A549 (cell line): ENCODE measurements at regions not wholly inside any gene's neighbourhood (a gene's known extent, or its start where the extent isn't known, plus 50 kb on each side); places are given as distances from the start of the nearest gene placed in this dataset.

ENCODE experiments used
- ATAC-seq, 2 experiments: fragments of 200-7000 bp in 1 of 2; fragments of >200 bp in 1 of 2; cut with Nextera tagmentation in 1 of 2; cut with Tn5 transposase in 1 of 2; 3 replicates each; pipeline versions ENCODE4 v1.8.0 to v1.9.1; 2018 to 2020; ENCODE audit warnings: mild to moderate bottlenecking in 1 of 2, moderate library complexity in 1 of 2
- CTCF ChIA-PET: fragments of 300-600 bp; sonication (Branson Sonifier 250); formaldehyde crosslinking; extraction: SDS; loops from one replicate; lab custom pipeline; 2021; ENCODE audit warnings: antibody characterized with exemption, inconsistent platforms; lab: Yijun Ruan, JAX
- POLR2A ChIA-PET: fragments of 350-600 bp; formaldehyde crosslinking; extraction: SDS; loops from one replicate; lab custom pipeline; 2021; ENCODE audit warnings: antibody characterized with exemption, inconsistent platforms; lab: Yijun Ruan, JAX
- DNase-seq, 2 experiments: peaks; one replicate each; pipeline versions ENCODE4 v3.0.0 to v3.0.0-alpha.2; 2011 to 2016; ENCODE audit warnings: low read depth in 1 of 2, low spot score in 1 of 2
- FAIRE-seq: peaks from 2 replicates; lab custom pipeline; 2011; peaks lifted over from hg19 to GRCh38; lab: Jason Lieb, UNC
- H3K27ac ChIP-seq, 2 experiments: fragments of >200 bp; sonication (Bioruptor Twin); formaldehyde crosslinking; 3 replicates each; pipeline ENCODE4 v1.5.1; 2016 to 2017
- H3K4me1 ChIP-seq: fragments of >200 bp; sonication (Bioruptor Twin); formaldehyde crosslinking; 3 replicates; pipeline ENCODE4 v1.6.1; 2016
- H3K4me2 ChIP-seq: fragments of >200 bp; sonication (Bioruptor Twin); formaldehyde crosslinking; 3 replicates; pipeline ENCODE4 v1.6.1; 2016
- H3K4me3 ChIP-seq: fragments of >200 bp; sonication (Bioruptor Twin); formaldehyde crosslinking; 3 replicates; pipeline ENCODE4 v1.5.1; 2016
- H3K9me3 ChIP-seq: fragments of >200 bp; sonication (Bioruptor Twin); formaldehyde crosslinking; 3 replicates; pipeline ENCODE4 v1.6.1; 2016
- CEBPB ChIP-seq, 2 experiments: fragments of >200 bp in 1 of 2; sonication (Bioruptor Twin) in 1 of 2; formaldehyde crosslinking in 1 of 2; IDR thresholded peaks; 2 replicates each; pipeline ENCODE4 v1.6.1; 2012 to 2016
- CHD2 ChIP-seq: fragments of 150-350 bp; IDR thresholded peaks from 2 replicates; pipeline ENCODE4 v1.6.1; 2014; ENCODE audit warnings: low read length; ENCODE audit not compliant: partially characterized antibody
- CHD4 ChIP-seq: fragments of 200-600 bp; sonication (generic); IDR thresholded peaks from 2 replicates; pipeline ENCODE4 v1.6.1; 2016; ENCODE audit warnings: antibody characterized with exemption, mild to moderate bottlenecking, borderline replicate concordance
- FOSL2 ChIP-seq, 2 experiments: fragments of 450-650 bp in 1 of 2; fragments of >200 bp in 1 of 2; sonication (Bioruptor Twin) in 1 of 2; formaldehyde crosslinking; IDR thresholded peaks; 2 replicates each; pipeline versions ENCODE4 v1.5.0 to v1.6.1; 2016 to 2020; ENCODE audit warnings: mild to moderate bottlenecking in 1 of 2, moderate library complexity in 1 of 2
- FOXS1 ChIP-seq: fragments of 250-450 bp; sonication (Bioruptor Pico); IDR thresholded peaks from 2 replicates; pipeline ENCODE4 v1.5.0; 2020; ENCODE audit warnings: mild to moderate bottlenecking, moderate library complexity
- GATA3 ChIP-seq: IDR thresholded peaks from 2 replicates; pipeline ENCODE4 v1.6.1; 2012; ENCODE audit warnings: borderline replicate concordance
- HDAC2 ChIP-seq: fragments of 200-600 bp; sonication (generic); IDR thresholded peaks from 2 replicates; pipeline ENCODE4 v1.6.1; 2016
- HOXA7 ChIP-seq: fragments of 250-450 bp; sonication (Bioruptor Pico); IDR thresholded peaks from 2 replicates; pipeline ENCODE4 v1.5.0; 2020; ENCODE audit warnings: mild to moderate bottlenecking, moderate library complexity
- HOXB13 ChIP-seq: fragments of 250-450 bp; sonication (Bioruptor Pico); IDR thresholded peaks from 2 replicates; pipeline ENCODE4 v1.5.0; 2020; ENCODE audit warnings: low read depth, mild to moderate bottlenecking, moderate library complexity
- HOXB5 ChIP-seq: fragments of 250-450 bp; sonication (Bioruptor Pico); IDR thresholded peaks from 2 replicates; pipeline ENCODE4 v1.5.0; 2020; ENCODE audit warnings: mild to moderate bottlenecking, moderate library complexity
- KDM5A ChIP-seq: fragments of 200-600 bp; sonication (generic); IDR thresholded peaks from 2 replicates; pipeline ENCODE4 v1.6.1; 2016; ENCODE audit warnings: antibody characterized with exemption, mild to moderate bottlenecking
- MAFK ChIP-seq: fragments of 450-650 bp; IDR thresholded peaks from 2 replicates; pipeline ENCODE4 v1.6.1; 2014; ENCODE audit not compliant: partially characterized antibody
- MYC ChIP-seq: IDR thresholded peaks from 2 replicates; pipeline ENCODE4 v1.6.1; 2012; ENCODE audit warnings: mild to moderate bottlenecking, inconsistent platforms, low read length, improper control_type of control experiment, borderline replicate concordance
- NPAS2 ChIP-seq: fragments of 250-450 bp; sonication (Bioruptor Pico); IDR thresholded peaks from 2 replicates; pipeline ENCODE4 v1.8.0; 2022; ENCODE audit warnings: mild to moderate bottlenecking, moderate library complexity, borderline replicate concordance
- SREBF2 ChIP-seq: fragments of 450-650 bp; IDR thresholded peaks from 2 replicates; pipeline ENCODE4 v1.6.1; 2014; ENCODE audit warnings: mild to moderate bottlenecking, moderate library complexity
- ZC3H11A ChIP-seq: fragments of 450-650 bp; IDR thresholded peaks from 2 replicates; pipeline ENCODE4 v1.6.1; 2014; ENCODE audit warnings: antibody characterized with exemption, mild to moderate bottlenecking
- ZFP36 ChIP-seq: fragments of 450-650 bp; IDR thresholded peaks from 2 replicates; pipeline ENCODE4 v1.6.1; 2014; ENCODE audit warnings: borderline replicate concordance; ENCODE audit not compliant: partially characterized antibody
- WGBS: methylation state at CpG from one replicate; pipeline ENCODE4 v1.1.6; 2017; ENCODE audit errors: missing lambda C conversion rate; 5-methylcytosine and 5-hydroxymethylcytosine counted together
- TF ChIP-seq, protein P1 (sequence below): fragments of 200-600 bp; sonication (generic); IDR thresholded peaks from 2 replicates; pipeline ENCODE4 v1.6.1; 2016; ENCODE audit warnings: antibody characterized with exemption, mild to moderate bottlenecking, moderate library complexity
- TF ChIP-seq, protein P2 (sequence below): fragments of 250-450 bp; sonication (Bioruptor Pico); IDR thresholded peaks from 2 replicates; pipeline ENCODE4 v1.5.0; 2021; ENCODE audit warnings: mild to moderate bottlenecking, moderate library complexity, borderline replicate concordance
- TF ChIP-seq, protein P3 (sequence below): fragments of 450-650 bp; IDR thresholded peaks from 2 replicates; pipeline ENCODE4 v1.6.1; 2014; ENCODE audit warnings: antibody characterized with exemption
- TF ChIP-seq, protein P4 (sequence below): fragments of >200 bp; sonication (Bioruptor Twin); formaldehyde crosslinking; IDR thresholded peaks from 2 replicates; pipeline ENCODE4 v1.6.1; 2016

DNA sequence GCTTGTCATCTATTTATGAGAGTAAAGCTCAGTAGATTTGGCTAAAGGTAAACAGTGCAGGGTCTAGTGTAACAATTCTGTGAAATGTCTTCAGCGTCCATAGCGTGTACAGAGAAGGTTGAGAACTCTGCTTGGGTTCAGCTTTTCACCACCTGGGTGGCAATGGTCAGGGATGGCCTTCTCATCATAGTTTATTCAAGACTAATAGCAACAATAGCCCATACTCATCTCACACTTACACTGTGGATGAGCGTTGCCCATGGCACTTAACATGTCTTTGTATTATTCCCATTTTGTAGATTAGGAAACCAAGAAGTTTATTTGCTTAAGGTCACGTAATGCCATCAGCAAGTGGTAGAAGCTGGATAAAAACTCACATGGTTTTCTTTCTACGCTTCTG lies 106.8 kb upstream of the RND3 start:
- no peak overlapping the region for H3K4me3 ChIP-seq
- no peak for DNase-seq
- no peak overlapping the region for H3K4me2 ChIP-seq
- FAIRE-seq = no peak
- POLR2A ChIA-PET = no interaction called here
- WGBS = 93% methylated on average over 5 of the region's 5 CpGs
- ATAC-seq = no peak
- CTCF ChIA-PET = interaction anchor here (0.9 kb wide), 1 partner anchor 16 kb away, joined by 4 read pairs; no protein-coding TSS in a partner anchor
- peaks cover 34% of the 10 kb centered on the region for H3K4me1 ChIP-seq
- H3K27ac ChIP-seq = no peak overlapping the region
- TF ChIP-seq, protein P1, sequence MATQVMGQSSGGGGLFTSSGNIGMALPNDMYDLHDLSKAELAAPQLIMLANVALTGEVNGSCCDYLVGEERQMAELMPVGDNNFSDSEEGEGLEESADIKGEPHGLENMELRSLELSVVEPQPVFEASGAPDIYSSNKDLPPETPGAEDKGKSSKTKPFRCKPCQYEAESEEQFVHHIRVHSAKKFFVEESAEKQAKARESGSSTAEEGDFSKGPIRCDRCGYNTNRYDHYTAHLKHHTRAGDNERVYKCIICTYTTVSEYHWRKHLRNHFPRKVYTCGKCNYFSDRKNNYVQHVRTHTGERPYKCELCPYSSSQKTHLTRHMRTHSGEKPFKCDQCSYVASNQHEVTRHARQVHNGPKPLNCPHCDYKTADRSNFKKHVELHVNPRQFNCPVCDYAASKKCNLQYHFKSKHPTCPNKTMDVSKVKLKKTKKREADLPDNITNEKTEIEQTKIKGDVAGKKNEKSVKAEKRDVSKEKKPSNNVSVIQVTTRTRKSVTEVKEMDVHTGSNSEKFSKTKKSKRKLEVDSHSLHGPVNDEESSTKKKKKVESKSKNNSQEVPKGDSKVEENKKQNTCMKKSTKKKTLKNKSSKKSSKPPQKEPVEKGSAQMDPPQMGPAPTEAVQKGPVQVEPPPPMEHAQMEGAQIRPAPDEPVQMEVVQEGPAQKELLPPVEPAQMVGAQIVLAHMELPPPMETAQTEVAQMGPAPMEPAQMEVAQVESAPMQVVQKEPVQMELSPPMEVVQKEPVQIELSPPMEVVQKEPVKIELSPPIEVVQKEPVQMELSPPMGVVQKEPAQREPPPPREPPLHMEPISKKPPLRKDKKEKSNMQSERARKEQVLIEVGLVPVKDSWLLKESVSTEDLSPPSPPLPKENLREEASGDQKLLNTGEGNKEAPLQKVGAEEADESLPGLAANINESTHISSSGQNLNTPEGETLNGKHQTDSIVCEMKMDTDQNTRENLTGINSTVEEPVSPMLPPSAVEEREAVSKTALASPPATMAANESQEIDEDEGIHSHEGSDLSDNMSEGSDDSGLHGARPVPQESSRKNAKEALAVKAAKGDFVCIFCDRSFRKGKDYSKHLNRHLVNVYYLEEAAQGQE = no peak
- TF ChIP-seq KDM5A = no peak
- TF ChIP-seq ZC3H11A = no peak
- no peak for TF ChIP-seq ZFP36
- no peak for TF ChIP-seq MAFK
- TF ChIP-seq, all 56 proteins: peak for 0
- H3K9me3 ChIP-seq = no peaks in the 10 kb centered on the region

DNA sequence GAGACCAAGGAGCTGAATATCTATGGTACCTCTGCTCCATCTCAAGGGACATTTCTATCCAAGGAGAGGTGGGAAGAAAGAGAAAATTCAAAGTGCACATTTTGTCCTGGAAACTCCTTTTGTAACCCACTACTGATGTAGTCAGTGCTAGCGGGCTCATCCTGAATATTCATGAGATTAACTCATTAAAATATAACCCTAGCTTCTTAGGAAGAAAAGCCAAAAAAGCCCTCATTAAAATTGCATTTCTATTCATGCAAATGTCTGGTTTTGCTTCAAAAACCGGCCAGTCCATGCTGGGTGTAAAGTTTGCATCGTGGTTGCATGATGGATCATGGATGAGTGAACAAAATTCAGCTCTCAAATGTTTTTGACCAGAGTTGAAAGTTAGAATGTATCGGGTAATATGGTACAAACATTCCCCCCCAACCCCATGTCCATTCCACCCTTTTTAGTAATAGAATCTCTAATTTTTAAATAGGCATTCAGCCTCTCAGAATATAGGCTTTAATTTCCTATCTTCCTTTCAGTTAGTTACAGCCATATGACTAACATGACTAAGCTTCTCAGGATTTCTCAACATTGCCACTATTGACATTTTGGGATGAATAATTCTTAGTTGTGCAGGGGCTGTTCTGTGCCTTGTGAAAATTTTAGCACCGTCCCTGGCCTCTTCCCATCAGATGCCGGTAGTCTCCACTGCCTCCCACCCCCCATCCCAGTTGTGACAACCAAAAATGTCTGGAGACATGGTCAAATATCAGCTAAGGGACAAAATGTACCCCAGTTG lies 104.2 kb upstream of the RND3 start:
- DNase-seq (no peak), ATAC-seq (peak in 1 of 2 experiments; percentile 33; a peak in 1 of 6 replicates), FAIRE-seq (no peak)
- POLR2A ChIA-PET = interaction anchor here (1.4 kb wide), 1 partner anchor 10 kb away, joined by 3 read pairs; no protein-coding TSS in a partner anchor
- no peak overlapping the region for H3K4me3 ChIP-seq
- WGBS = 65% methylated on average over 6 of the region's 6 CpGs
- H3K4me1 ChIP-seq = peaks cover 50% of the 10 kb centered on the region
- peak overlapping the region; percentile 36 to 42; a peak in 5 of 6 replicates for H3K27ac ChIP-seq
- H3K4me2 ChIP-seq = peak overlapping the region; percentile 28; the same call in 2 of the 3 replicates
- CTCF ChIA-PET = interaction anchor here (0.9 to 2.5 kb wide), 3 partner anchors 10 to 647 kb away, joined by 3 to 12 read pairs (median 6); no protein-coding TSS in a partner anchor
- no peak for TF ChIP-seq SREBF2
- H3K9me3 ChIP-seq = no peaks in the 10 kb centered on the region

DNA sequence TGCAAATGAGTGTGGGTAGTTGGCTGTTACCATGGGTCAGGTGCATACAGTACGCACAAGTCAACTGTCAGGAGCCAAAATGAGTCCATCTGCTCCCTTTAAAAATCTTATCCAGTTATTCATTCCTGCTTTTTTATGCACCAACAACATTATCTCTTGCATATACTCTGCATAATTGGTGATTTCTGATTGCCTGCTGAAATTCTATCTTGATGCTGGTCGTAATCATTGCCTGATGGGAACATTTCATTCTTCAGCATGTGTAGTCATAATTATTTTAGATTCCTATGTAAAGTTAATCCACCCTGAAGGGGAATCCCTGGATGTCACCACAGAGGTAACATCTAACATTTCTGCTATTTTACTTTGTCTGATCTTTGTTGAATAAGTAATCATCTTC lies 102.2 kb upstream of the RND3 start:
- no peak for FAIRE-seq
- TF ChIP-seq CEBPB (IDR thresholded peaks at IDR 0.05) (no peak), FOXS1 (CRISPR knock-in tag) (no peak), CHD2 (no peak), MYC (no peak), HOXB13 (no peak), HOXA7 (CRISPR knock-in tag) (no peak), FOSL2 (IDR thresholded peaks at IDR 0.05) (no peak), FOSL2 (CRISPR knock-in tag; IDR thresholded peaks at IDR 0.05) (no peak), CHD4 (no peak), HOXB5 (CRISPR knock-in tag) (no peak), HDAC2 (no peak), GATA3 (no peak), MAFK (no peak), NPAS2 (CRISPR knock-in tag) (no peak)
- TF ChIP-seq, protein P1 = no peak
- TF ChIP-seq, protein P2, sequence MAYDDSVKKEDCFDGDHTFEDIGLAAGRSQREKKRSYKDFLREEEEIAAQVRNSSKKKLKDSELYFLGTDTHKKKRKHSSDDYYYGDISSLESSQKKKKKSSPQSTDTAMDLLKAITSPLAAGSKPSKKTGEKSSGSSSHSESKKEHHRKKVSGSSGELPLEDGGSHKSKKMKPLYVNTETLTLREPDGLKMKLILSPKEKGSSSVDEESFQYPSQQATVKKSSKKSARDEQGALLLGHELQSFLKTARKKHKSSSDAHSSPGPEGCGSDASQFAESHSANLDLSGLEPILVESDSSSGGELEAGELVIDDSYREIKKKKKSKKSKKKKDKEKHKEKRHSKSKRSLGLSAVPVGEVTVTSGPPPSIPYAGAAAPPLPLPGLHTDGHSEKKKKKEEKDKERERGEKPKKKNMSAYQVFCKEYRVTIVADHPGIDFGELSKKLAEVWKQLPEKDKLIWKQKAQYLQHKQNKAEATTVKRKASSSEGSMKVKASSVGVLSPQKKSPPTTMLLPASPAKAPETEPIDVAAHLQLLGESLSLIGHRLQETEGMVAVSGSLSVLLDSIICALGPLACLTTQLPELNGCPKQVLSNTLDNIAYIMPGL = no peak
- TF ChIP-seq, protein P3, sequence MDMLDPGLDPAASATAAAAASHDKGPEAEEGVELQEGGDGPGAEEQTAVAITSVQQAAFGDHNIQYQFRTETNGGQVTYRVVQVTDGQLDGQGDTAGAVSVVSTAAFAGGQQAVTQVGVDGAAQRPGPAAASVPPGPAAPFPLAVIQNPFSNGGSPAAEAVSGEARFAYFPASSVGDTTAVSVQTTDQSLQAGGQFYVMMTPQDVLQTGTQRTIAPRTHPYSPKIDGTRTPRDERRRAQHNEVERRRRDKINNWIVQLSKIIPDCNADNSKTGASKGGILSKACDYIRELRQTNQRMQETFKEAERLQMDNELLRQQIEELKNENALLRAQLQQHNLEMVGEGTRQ = no peak
- TF ChIP-seq, protein P4, sequence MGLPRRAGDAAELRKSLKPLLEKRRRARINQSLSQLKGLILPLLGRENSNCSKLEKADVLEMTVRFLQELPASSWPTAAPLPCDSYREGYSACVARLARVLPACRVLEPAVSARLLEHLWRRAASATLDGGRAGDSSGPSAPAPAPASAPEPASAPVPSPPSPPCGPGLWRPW = no peak
- TF ChIP-seq, all 56 proteins: peak for 0
- DNase-seq (no peak), ATAC-seq (no peak)
- 68% methylated on average over 2 of the region's 2 CpGs for WGBS
- peaks cover 48% of the 10 kb centered on the region for H3K4me1 ChIP-seq
- H3K4me2 ChIP-seq = peak overlapping the region; percentile 27; the same call in 2 of the 3 replicates
- ChIA-PET POLR2A (no interaction called here), CTCF (interaction anchor here (1.1 kb wide), 1 partner anchor 994 kb away, joined by 3 read pairs; no protein-coding TSS in a partner anchor)
- no peak overlapping the region for H3K4me3 ChIP-seq
- H3K27ac ChIP-seq = peak overlapping the region; percentile 75 to 83; a peak in 4 of 6 replicates
- no peaks in the 10 kb centered on the region for H3K9me3 ChIP-seq
